ENCODE measurements at regions not wholly inside any gene's neighbourhood (a gene's known extent, or its start where the extent isn't known, plus 50 kb on each side); places are given as distances from the start of the nearest gene placed in this dataset.

- H3K4me3 ChIP-seq (ENCODE audit: low read length): no peak overlapping the region
- no peak for DNase-seq (ENCODE audit: low read depth)
- TF ChIP-seq CTCF (conservative IDR thresholded peaks at IDR 0.05; ENCODE audit: low read length): no peak
Measured at GRCh38 chr20:12055161-12055560, 137.5 kb downstream of the BTBD3 start.

DNA sequence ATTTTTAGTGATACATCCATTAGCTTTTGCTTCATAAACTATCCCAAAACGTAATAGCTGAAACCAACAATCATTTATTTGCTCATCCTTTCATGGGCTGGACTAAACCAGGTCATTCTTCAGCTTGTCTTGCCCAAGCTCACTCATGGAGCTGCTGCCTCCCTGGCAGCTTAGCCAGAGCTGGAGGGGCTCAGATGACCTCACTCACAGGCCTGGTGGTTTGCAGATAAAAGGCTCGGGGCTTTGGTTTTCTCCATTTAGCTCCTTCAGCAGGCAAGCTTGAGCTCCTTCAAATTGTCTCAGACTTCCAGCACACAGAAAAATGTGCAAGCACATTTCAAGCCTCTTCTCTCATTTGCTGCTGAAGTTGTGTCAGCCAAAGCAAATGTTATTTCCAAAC, 139.1 kb downstream of the BTBD3 start:
- no peak for TF ChIP-seq CTCF (conservative IDR thresholded peaks at IDR 0.05; ENCODE audit: low read length)
- no peak overlapping the region for H3K4me3 ChIP-seq (ENCODE audit: low read length)
- DNase-seq (ENCODE audit: low read depth): no peak

DNA sequence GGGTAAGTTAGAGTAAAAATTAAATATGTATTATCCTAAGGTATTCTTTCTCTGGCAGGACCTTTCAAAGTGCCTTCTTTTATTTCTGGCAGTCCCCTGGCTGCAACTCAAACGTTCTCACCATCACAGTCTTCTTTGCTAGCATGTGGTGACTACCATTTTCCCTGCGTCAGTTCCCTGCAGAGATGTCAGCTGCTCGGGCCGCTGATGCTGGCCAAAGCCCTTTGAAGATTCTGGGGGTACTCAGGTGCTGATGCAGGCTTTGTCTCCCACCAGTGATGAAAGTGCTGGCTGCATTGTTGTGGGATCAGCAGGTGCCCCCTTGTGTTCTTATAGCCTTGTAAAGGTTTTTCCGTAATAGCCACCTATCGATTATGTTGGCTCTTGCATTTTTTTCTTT, 140.1 kb downstream of the BTBD3 start:
- no peak for DNase-seq (ENCODE audit: low read depth)
- H3K4me3 ChIP-seq (ENCODE audit: low read length): no peak overlapping the region
- no peak for TF ChIP-seq CTCF (conservative IDR thresholded peaks at IDR 0.05; ENCODE audit: low read length)

DNA sequence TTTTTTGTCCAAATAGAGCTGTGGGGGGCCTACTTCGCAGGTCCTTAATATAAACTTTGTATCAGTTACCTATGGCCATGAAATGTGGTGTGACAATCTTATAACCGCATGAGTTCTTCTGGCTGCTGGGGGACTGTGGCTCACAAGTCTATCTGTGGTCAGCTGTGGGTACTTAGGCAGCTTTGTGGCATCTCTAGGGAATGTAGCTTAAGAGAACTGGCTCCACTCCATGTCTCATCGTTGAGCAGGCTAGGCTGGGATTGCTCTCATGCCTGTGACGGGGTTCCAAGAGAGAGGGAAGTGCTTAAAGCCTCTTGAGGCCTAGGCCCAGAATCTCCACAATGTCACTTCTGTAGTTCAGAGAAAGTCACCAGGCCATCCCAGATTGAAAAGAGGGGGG, 140.5 kb downstream of the BTBD3 start:
- peak; percentile 63 for DNase-seq (ENCODE audit: low read depth)
- no peak overlapping the region for H3K4me3 ChIP-seq (ENCODE audit: low read length)
- TF ChIP-seq CTCF (conservative IDR thresholded peaks at IDR 0.05; ENCODE audit: low read length): no peak

DNA sequence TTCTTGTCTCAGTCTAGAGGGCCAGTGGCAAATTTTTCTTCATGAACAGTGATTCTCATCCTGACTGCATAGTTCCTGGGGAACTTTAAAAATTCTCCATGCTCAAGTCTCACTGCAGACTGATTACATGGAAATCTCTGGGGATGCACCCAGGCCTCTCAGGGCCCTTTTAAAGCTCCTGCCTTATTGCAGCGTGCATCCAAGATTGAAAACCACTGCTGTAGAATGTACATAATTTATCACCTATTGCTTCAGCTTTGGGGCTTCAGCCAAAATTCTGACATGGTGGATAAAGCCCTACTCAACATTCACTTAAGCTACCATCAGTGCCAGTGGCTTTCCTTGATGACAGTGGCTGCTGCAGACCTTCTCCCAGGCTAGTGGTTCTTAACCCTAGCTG, 143.8 kb downstream of the BTBD3 start:
- no peak overlapping the region for H3K4me3 ChIP-seq (ENCODE audit: low read length)
- TF ChIP-seq CTCF (conservative IDR thresholded peaks at IDR 0.05; ENCODE audit: low read length): no peak
- peak; percentile 65 for DNase-seq (ENCODE audit: low read depth)

GRCh38 chr20:12063106-12063684, 145.5 kb downstream of the BTBD3 start:
- no peak for TF ChIP-seq CTCF (conservative IDR thresholded peaks at IDR 0.05; ENCODE audit: low read length)
- DNase-seq (ENCODE audit: low read depth): no peak
- no peak overlapping the region for H3K4me3 ChIP-seq (ENCODE audit: low read length)

DNA sequence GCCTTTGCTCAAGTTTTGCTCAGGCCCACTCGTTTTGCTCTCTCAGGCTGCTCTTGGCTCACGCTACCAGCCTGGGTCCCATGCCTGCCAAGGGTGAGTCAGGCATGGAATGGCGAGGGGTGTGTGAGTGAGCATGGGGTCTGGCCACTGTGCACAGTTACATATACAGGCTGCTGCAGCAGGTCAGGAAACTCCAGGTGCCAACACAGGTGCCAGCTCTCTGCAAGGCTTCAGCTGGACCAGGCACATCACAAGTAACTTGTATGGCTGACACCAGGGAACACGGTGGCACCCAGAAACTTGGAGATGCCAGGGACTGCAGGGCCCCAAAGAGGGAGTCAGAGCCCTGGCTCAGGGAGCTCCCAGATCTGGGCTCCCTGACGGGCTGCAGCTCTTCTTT, 146.8 kb downstream of the BTBD3 start:
- no peak overlapping the region for H3K4me3 ChIP-seq (ENCODE audit: low read length)
- DNase-seq (ENCODE audit: low read depth): no peak

More for the DNA sequence above, 146.8 kb downstream of the BTBD3 start:
- no peak for TF ChIP-seq CTCF (conservative IDR thresholded peaks at IDR 0.05; ENCODE audit: low read length)
